Mucosa of stomach (tissue), 1 donor: ENCODE measurements at regions not wholly inside any gene's neighbourhood (a gene's known extent, or its start where the extent isn't known, plus 50 kb on each side); places are given as distances from the start of the nearest gene placed in this dataset.
"Not testable (repeated sequence)": the region's sequence is repeated elsewhere in the genome, so short reads cannot be mapped to it uniquely, and the experiment has no call there.

ENCODE experiments used
- H3K27me3 ChIP-seq: one replicate; pipeline ENCODE4 v1.7.0; 2013; ENCODE audit warnings: mild to moderate bottlenecking, low read length; ENCODE audit not compliant: control insufficient read depth, insufficient read depth
- H3K36me3 ChIP-seq: one replicate; pipeline ENCODE4 v1.7.0; 2013; ENCODE audit warnings: low read length; ENCODE audit not compliant: control insufficient read depth, insufficient read depth
- H3K4me1 ChIP-seq: one replicate; pipeline ENCODE4 v1.7.0; 2013; ENCODE audit warnings: mild to moderate bottlenecking, low read length; ENCODE audit not compliant: control insufficient read depth, insufficient read depth
- H3K4me3 ChIP-seq: one replicate; pipeline ENCODE4 v1.7.0; 2013; ENCODE audit warnings: low read length
- H3K9ac ChIP-seq: one replicate; pipeline ENCODE4 v1.7.0; 2013; ENCODE audit warnings: mild to moderate bottlenecking, low read length, moderate library complexity
- H3K9me3 ChIP-seq: one replicate; pipeline ENCODE4 v1.7.0; 2013; ENCODE audit warnings: mild to moderate bottlenecking, low read length, moderate library complexity; ENCODE audit not compliant: control insufficient read depth
- donor health status: Pancreatic carcinoma.

DNA sequence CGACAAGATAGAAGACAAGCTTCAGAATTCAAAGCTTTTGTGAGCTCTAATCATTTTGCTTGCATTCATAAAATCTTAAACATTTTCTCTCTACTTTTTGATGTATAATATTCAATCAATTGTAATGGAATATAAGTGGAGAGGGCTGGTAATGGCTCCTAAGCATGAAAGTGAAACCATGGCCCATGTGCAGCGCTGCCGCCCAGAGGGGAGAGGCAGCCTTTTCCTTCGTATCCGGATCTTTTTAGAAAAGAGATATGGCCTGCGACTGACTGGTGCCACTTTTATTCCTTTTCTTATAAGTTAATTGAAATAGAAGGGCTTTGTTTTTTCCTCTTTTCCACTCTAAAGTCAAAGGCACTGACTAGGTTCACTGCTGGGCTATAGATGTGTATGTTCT, 655.2 kb downstream of the TTLL7 start:
- not testable (repeated sequence) for H3K36me3 ChIP-seq, H3K9me3 ChIP-seq, H3K27me3 ChIP-seq, H3K4me1 ChIP-seq, H3K4me3 ChIP-seq, H3K9ac ChIP-seq

- not testable (repeated sequence) for H3K9me3 ChIP-seq, H3K9ac ChIP-seq, H3K27me3 ChIP-seq, H3K36me3 ChIP-seq, H3K4me3 ChIP-seq, H3K4me1 ChIP-seq
Observed at GRCh38 chr1:83342995-83343394, 655.9 kb downstream of the TTLL7 start.

GRCh38 chr1:83332308-83332707, 666.6 kb downstream of the TTLL7 start:
- H3K4me3 ChIP-seq = not testable (repeated sequence)

GRCh38 chr1:83318366-83318765, 680.6 kb downstream of the TTLL7 start:
- Histone ChIP-seq H3K4me3 (no peak overlapping the region), H3K27me3 (no peaks in the 10 kb centered on the region), H3K36me3 (no peaks in the 10 kb centered on the region), H3K9me3 (no peaks in the 10 kb centered on the region), H3K9ac (no peak overlapping the region), H3K4me1 (no peaks in the 10 kb centered on the region)

More at GRCh38 chr1:83332308-83332707, 666.6 kb downstream of the TTLL7 start:
- not testable (repeated sequence) for H3K36me3 ChIP-seq, H3K9ac ChIP-seq, H3K4me1 ChIP-seq, H3K9me3 ChIP-seq, H3K27me3 ChIP-seq

DNA sequence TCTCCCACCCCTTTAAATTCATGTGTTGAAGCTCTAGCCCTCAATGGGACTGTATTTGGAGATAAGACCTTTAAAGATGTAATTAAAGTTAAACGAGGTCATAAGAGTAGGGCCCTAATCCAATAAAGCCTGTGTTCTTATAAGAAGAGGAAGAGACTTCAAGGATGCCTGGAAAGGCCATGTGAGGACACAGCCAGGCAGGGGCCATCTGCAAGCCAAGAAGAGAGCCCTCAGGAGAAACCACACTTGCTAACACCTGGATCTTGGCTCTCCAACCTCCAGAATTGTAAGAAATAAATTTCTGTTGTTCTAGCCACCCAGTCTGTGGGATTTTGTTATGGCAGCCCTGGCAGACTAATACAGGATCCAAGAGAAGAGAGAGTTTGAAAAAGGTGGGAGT, 683.5 kb downstream of the TTLL7 start:
- not testable (repeated sequence) for H3K36me3 ChIP-seq, H3K9me3 ChIP-seq, H3K27me3 ChIP-seq, H3K4me1 ChIP-seq, H3K4me3 ChIP-seq, H3K9ac ChIP-seq

- not testable (repeated sequence) for H3K4me3 ChIP-seq, H3K9ac ChIP-seq, H3K4me1 ChIP-seq, H3K9me3 ChIP-seq, H3K36me3 ChIP-seq, H3K27me3 ChIP-seq
Observed at GRCh38 chr1:83310161-83310560, 688.8 kb downstream of the TTLL7 start.

GRCh38 chr1:83309035-83309434, 689.9 kb downstream of the TTLL7 start:
- H3K36me3 ChIP-seq, H3K4me3 ChIP-seq, H3K9ac ChIP-seq, H3K9me3 ChIP-seq, H3K27me3 ChIP-seq, H3K4me1 ChIP-seq: not testable (repeated sequence)

- H3K9me3 ChIP-seq, H3K4me3 ChIP-seq, H3K9ac ChIP-seq, H3K27me3 ChIP-seq, H3K4me1 ChIP-seq, H3K36me3 ChIP-seq: not testable (repeated sequence)
Observed at GRCh38 chr1:83306811-83307210, 692.1 kb downstream of the TTLL7 start.

DNA sequence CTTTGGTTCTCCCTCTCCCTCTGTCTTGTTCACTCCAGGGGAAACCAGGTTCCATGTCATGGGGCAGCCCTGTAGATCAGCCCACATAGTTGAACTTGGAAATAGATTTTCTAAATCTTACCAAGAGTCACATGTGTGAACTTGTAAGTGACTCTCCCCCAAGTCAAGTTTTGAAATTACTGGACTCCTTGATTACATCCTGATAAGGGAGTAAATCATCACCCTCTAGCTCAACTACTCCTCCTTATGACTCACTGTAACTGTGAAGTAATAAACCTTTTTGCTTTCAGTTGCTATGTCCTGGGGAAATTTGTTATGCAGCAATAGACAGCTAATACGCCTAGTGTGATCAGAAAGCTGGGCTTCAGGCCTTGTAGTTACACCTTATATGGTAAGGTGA, 703.3 kb downstream of the TTLL7 start:
- H3K9ac ChIP-seq, H3K27me3 ChIP-seq, H3K4me3 ChIP-seq, H3K4me1 ChIP-seq, H3K9me3 ChIP-seq, H3K36me3 ChIP-seq: not testable (repeated sequence)

- H3K27me3 ChIP-seq, H3K36me3 ChIP-seq, H3K9me3 ChIP-seq, H3K9ac ChIP-seq, H3K4me3 ChIP-seq, H3K4me1 ChIP-seq: not testable (repeated sequence)
Observed at GRCh38 chr1:83287391-83287790, 711.5 kb downstream of the TTLL7 start.

GRCh38 chr1:83274656-83275055, 724.3 kb downstream of the TTLL7 start:
- not testable (repeated sequence) for H3K4me3 ChIP-seq, H3K4me1 ChIP-seq, H3K27me3 ChIP-seq, H3K9me3 ChIP-seq, H3K36me3 ChIP-seq, H3K9ac ChIP-seq

DNA sequence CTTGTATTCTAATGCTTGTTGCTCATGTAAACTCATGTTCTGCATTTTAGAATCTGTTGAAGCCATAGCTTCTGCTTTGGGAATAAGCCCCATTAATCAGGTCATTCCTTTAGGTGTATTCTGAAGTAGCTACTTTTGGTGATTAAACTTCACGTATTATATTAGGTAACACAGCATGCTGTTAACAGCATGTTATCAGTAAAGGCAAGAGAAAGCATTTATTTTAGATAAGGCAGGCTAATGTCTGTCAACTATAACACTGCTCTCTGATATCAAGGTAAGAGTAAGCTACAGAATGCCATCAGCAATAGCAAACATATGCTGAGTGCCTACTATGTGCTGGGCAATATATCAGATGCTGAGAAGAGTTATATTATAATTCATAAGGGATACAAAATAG, 726.4 kb downstream of the TTLL7 start:
- not testable (repeated sequence) for H3K4me1 ChIP-seq, H3K9me3 ChIP-seq, H3K27me3 ChIP-seq, H3K9ac ChIP-seq, H3K4me3 ChIP-seq, H3K36me3 ChIP-seq

DNA sequence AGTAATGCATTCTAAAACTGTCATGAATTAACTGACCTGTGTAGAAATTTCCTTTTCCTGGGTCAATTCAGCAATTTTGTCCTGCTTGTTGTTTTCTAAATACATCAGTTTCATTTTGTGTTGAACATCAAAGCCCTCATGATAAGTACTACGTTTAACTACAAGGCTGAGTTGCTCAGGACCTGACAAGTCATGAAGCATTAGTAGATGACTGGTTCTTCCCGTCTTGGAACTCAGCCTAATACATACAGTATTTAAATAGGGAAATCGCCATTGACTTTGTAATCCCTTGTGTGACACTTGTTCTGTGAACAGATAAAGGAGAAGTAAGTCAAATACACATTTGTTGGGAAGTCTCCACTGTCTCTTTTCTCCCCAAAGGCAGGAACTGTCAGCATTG, 727.1 kb downstream of the TTLL7 start:
- not testable (repeated sequence) for H3K4me1 ChIP-seq, H3K9me3 ChIP-seq, H3K36me3 ChIP-seq, H3K9ac ChIP-seq, H3K27me3 ChIP-seq, H3K4me3 ChIP-seq
